Right renal pelvis (tissue), 4 donors: ENCODE measurements at regions not wholly inside any gene's neighbourhood (a gene's known extent, or its start where the extent isn't known, plus 50 kb on each side); places are given as distances from the start of the nearest gene placed in this dataset.
"Not testable (repeated sequence)": the region's sequence is repeated elsewhere in the genome, so short reads cannot be mapped to it uniquely, and the experiment has no call there.

Source experiments
- DNase-seq, 4 donors: peaks; one replicate each; pipeline ENCODE4 v3.0.0-alpha.2; 2013; ENCODE audit warnings: low read depth in 4 of 4, low spot score in 3 of 4, missing footprints in 1 of 4

- not testable (repeated sequence) for DNase-seq
These were observed 194.9 kb upstream of the FN1 start for GRCh38 chr2:215630796-215631195.

- DNase-seq: no peak
These were observed 191.9 kb upstream of the FN1 start for GRCh38 chr2:215627771-215628170.

GRCh38 chr2:215626812-215627281 lies 191.0 kb upstream of the FN1 start:
- peak in 1 of 4 donors; percentile 25 for DNase-seq

GRCh38 chr2:215626063-215626462 lies 190.2 kb upstream of the FN1 start:
- DNase-seq: no peak

- no peak for DNase-seq
These were observed 189.3 kb upstream of the FN1 start for GRCh38 chr2:215625207-215625606.

- peak in 3 of 4 donors; percentile 37 to 49 (median 47) for DNase-seq
These were observed 188.6 kb upstream of the FN1 start for GRCh38 chr2:215624423-215624829.

- DNase-seq: no peak
These were observed 187.0 kb upstream of the FN1 start for GRCh38 chr2:215622837-215623236.

GRCh38 chr2:215621381-215621780 lies 185.5 kb upstream of the FN1 start:
- no peak for DNase-seq

- DNase-seq: no peak
These were observed 184.7 kb upstream of the FN1 start for GRCh38 chr2:215620528-215620927.

- no peak for DNase-seq
These were observed 184.1 kb upstream of the FN1 start for GRCh38 chr2:215619989-215620388.

- peak in 2 of 4 donors; percentile 21 to 50 for DNase-seq
These were observed 183.4 kb upstream of the FN1 start for GRCh38 chr2:215619022-215619958.

GRCh38 chr2:215618145-215618544 lies 182.3 kb upstream of the FN1 start:
- DNase-seq: no peak

- no peak for DNase-seq
These were observed 181.4 kb upstream of the FN1 start for GRCh38 chr2:215617060-215617824.

GRCh38 chr2:215615803-215616174 lies 179.9 kb upstream of the FN1 start:
- DNase-seq: no peak

GRCh38 chr2:215615067-215615802 lies 179.4 kb upstream of the FN1 start:
- DNase-seq: no peak

- no peak for DNase-seq
These were observed 178.4 kb upstream of the FN1 start for GRCh38 chr2:215614296-215614695.

GRCh38 chr2:215613888-215614287 lies 178.0 kb upstream of the FN1 start:
- DNase-seq: no peak

- no peak for DNase-seq
These were observed 177.4 kb upstream of the FN1 start for GRCh38 chr2:215613280-215613679.

- DNase-seq: no peak
These were observed 176.9 kb upstream of the FN1 start for GRCh38 chr2:215612786-215613185.

- DNase-seq: no peak
These were observed 175.9 kb upstream of the FN1 start for GRCh38 chr2:215611609-215612386.
